GM21526 (cell line): ENCODE measurements at regions not wholly inside any gene's neighbourhood (a gene's known extent, or its start where the extent isn't known, plus 50 kb on each side); places are given as distances from the start of the nearest gene placed in this dataset.
"Not testable (repeated sequence)": the region's sequence is repeated elsewhere in the genome, so short reads cannot be mapped to it uniquely, and the experiment has no call there.

Source experiments
- ATAC-seq: cut with Tn5 transposase; IDR thresholded peaks from one replicate; pipeline ENCODE4 v1.9.1; 2021; ENCODE audit warnings: moderate library complexity; ENCODE audit not compliant: unreplicated experiment, low FRiP score

- ATAC-seq = no peak
Measured at GRCh38 chr17:77332034-77332971, 191.5 kb downstream of the SEC14L1 start.

GRCh38 chr17:77332981-77333685 is 192.4 kb downstream of the SEC14L1 start:
- no peak for ATAC-seq

GRCh38 chr17:77337150-77337549 is 196.4 kb downstream of the SEC14L1 start:
- ATAC-seq = no peak

- no peak for ATAC-seq
Measured at GRCh38 chr17:77341069-77341541, 200.3 kb downstream of the SEC14L1 start.

GRCh38 chr17:77342656-77342990 is 201.9 kb downstream of the SEC14L1 start:
- ATAC-seq = not testable (repeated sequence)

GRCh38 chr17:77343031-77343800 is 202.4 kb downstream of the SEC14L1 start:
- ATAC-seq = no peak

- ATAC-seq = no peak
Measured at GRCh38 chr17:77344038-77344437, 203.3 kb downstream of the SEC14L1 start.

- no peak for ATAC-seq
Measured at GRCh38 chr17:77345260-77345910, 204.6 kb downstream of the SEC14L1 start.

GRCh38 chr17:77346765-77347164 is 206.0 kb downstream of the SEC14L1 start:
- ATAC-seq = no peak

GRCh38 chr17:77347544-77347943 is 206.8 kb downstream of the SEC14L1 start:
- no peak for ATAC-seq

GRCh38 chr17:77349976-77350830 is 209.4 kb downstream of the SEC14L1 start:
- ATAC-seq = no peak

GRCh38 chr17:77352441-77352840 is 211.7 kb downstream of the SEC14L1 start:
- ATAC-seq = no peak

GRCh38 chr17:77352996-77353395 is 212.2 kb downstream of the SEC14L1 start:
- ATAC-seq = no peak

- ATAC-seq = no peak
Measured at GRCh38 chr17:77353684-77354419, 213.1 kb downstream of the SEC14L1 start.

GRCh38 chr17:77354420-77354669 is 213.6 kb downstream of the SEC14L1 start:
- no peak for ATAC-seq

- no peak for ATAC-seq
Measured at GRCh38 chr17:77354670-77355455, 214.1 kb downstream of the SEC14L1 start.

GRCh38 chr17:77356109-77356689 is 215.4 kb downstream of the SEC14L1 start:
- no peak for ATAC-seq

- ATAC-seq = no peak
Measured at GRCh38 chr17:77356690-77357201, 216.0 kb downstream of the SEC14L1 start.
